Prostate gland (tissue), 2 donors: ENCODE measurements at regions not wholly inside any gene's neighbourhood (a gene's known extent, or its start where the extent isn't known, plus 50 kb on each side); places are given as distances from the start of the nearest gene placed in this dataset.
A peak's percentile ranks its signal among the peaks of the same experiment; 100 is the strongest.

Source experiments
- DNase-seq: peaks from one replicate; pipeline ENCODE4 v3.0.0-alpha.2; 2019; ENCODE audit warnings: low spot score
- H3K27ac ChIP-seq, 2 donors: fragments of 200-600 bp; sonication (generic); 2 replicates each; pipeline ENCODE4 v1.5.1; 2017 to 2019
- H3K27me3 ChIP-seq: fragments of 200-600 bp; sonication (generic); replicated peaks from 2 replicates; pipeline ENCODE4 v1.5.1; 2019; ENCODE audit not compliant: insufficient read depth
- H3K36me3 ChIP-seq, 2 donors: fragments of 200-600 bp; sonication (generic); 1 replicate in 1 of 2; 2 replicates in 1 of 2; pipeline versions ENCODE4 v1.5.1 to v1.8.1; 2017 to 2019
- H3K4me1 ChIP-seq: fragments of 200-600 bp; sonication (generic); replicated peaks from 2 replicates; pipeline ENCODE4 v1.5.1; 2019
- H3K4me3 ChIP-seq, 2 donors: fragments of 200-600 bp; sonication (generic); 2 replicates each; pipeline ENCODE4 v1.5.1; 2017 to 2019
- H3K9me3 ChIP-seq: fragments of 200-600 bp; sonication (generic); 2 replicates; pipeline ENCODE4 v1.5.1; 2017
- POLR2A ChIP-seq: fragments of 450-650 bp; IDR thresholded peaks from one replicate; pipeline ENCODE4 v1.6.1; 2016; ENCODE audit warnings: antibody characterized with exemption, mild to moderate bottlenecking
- POLR2AphosphoS5 ChIP-seq: sonication (generic); formaldehyde crosslinking; IDR thresholded peaks from one replicate; pipeline ENCODE4 v1.6.1; 2017; ENCODE audit warnings: antibody characterized with exemption
- WGBS: methylation state at CpG from one replicate; pipeline ENCODE4 v1.1.5; 2018; 5-methylcytosine and 5-hydroxymethylcytosine counted together
- intact Hi-C: fragments of 100-400 bp; cut with DNase I; formaldehyde crosslinking; loops from one replicate; pipeline ENCODE4 v1.14.2; 2022
- TF ChIP-seq, protein P1 (sequence below), 4 experiments: fragments of 200-600 bp in 2 of 4; fragments of 450-650 bp in 2 of 4; sonication (generic) in 2 of 4; IDR thresholded peaks; 1 replicate in 3 of 4; 2 replicates in 1 of 4; pipeline ENCODE4 v1.5.1; 2016 to 2019; ENCODE audit warnings: antibody characterized with exemption in 4 of 4, mild to moderate bottlenecking in 2 of 4, moderate library complexity in 2 of 4

DNA sequence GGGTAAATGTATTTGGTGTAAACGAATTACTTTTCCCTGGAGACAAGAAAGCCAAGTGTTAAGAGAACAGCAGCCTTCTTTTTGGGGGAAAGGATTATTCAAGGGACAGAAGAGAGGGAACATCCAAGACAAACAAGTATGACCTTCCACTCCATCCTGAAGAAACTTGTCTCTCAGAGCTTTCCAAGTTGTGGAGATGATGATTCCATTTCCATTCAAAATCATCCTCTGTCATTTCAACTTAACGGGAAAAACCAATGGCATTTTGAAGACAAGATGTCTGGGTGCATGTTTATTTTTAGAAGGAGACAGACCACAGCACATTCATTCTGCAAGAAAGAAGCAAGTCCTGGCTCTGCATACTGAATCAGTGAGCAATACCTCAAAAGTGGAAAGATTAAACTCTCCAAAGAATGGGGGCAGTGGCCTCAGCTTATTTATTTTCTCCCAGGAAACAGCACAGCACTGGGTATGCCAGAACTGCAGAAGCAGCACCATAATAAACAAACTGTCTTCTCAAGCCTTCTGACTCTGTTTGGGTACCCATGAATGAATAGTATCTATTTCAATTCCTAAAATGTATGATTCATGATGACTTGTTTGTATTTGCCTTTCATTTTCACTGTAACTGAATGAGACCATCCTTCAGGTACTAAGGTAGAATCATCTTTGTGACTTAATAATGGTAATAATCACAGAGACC lies 541.0 kb downstream of the RFC3 start:
- WGBS, result 58% methylated on average over 2 of the region's 2 CpGs
- Histone ChIP-seq H3K4me1 (no peaks in the 10 kb centered on the region), H3K4me3 (no peak overlapping the region), H3K27me3 (no peaks in the 10 kb centered on the region), H3K36me3 (no peaks in the 10 kb centered on the region), H3K9me3 (no peaks in the 10 kb centered on the region), H3K27ac (no peak overlapping the region)
- no peak for DNase-seq
- TF ChIP-seq POLR2A (no peak), POLR2AphosphoS5 (no peak)
- TF ChIP-seq, protein P1, sequence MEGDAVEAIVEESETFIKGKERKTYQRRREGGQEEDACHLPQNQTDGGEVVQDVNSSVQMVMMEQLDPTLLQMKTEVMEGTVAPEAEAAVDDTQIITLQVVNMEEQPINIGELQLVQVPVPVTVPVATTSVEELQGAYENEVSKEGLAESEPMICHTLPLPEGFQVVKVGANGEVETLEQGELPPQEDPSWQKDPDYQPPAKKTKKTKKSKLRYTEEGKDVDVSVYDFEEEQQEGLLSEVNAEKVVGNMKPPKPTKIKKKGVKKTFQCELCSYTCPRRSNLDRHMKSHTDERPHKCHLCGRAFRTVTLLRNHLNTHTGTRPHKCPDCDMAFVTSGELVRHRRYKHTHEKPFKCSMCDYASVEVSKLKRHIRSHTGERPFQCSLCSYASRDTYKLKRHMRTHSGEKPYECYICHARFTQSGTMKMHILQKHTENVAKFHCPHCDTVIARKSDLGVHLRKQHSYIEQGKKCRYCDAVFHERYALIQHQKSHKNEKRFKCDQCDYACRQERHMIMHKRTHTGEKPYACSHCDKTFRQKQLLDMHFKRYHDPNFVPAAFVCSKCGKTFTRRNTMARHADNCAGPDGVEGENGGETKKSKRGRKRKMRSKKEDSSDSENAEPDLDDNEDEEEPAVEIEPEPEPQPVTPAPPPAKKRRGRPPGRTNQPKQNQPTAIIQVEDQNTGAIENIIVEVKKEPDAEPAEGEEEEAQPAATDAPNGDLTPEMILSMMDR (IDR thresholded peaks at IDR 0.05), result no peak
- intact Hi-C loops, result no loop called here

DNA sequence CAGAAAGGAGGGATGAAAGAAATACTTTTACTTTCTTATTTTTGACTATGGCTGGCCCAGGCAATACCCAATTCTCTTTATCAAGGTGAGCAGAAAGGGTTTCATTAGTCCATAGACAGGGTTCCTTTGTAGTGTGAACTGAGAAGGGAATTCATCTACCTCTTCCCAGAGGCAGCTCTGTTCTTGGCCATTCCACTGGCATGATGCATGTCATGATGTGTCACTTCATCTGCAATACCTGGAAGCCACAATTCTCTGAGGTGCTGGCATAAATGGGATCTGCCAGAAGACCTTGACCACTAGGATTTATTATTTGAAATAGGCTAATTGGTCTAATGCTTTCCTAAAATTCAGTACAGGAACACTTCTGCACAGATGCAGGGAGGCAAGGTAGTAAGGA lies 542.8 kb downstream of the RFC3 start:
- Histone ChIP-seq H3K9me3 (no peaks in the 10 kb centered on the region), H3K36me3 (no peaks in the 10 kb centered on the region), H3K27ac (no peak overlapping the region), H3K27me3 (no peaks in the 10 kb centered on the region), H3K4me3 (no peak overlapping the region), H3K4me1 (no peaks in the 10 kb centered on the region)
- TF ChIP-seq POLR2AphosphoS5, result no peak
- TF ChIP-seq, protein P1 (IDR thresholded peaks at IDR 0.05), result no peak
- TF ChIP-seq POLR2A, result no peak
- intact Hi-C loops, result no loop called here
- no peak for DNase-seq

GRCh38 chr13:34361560-34361959 lies 543.6 kb downstream of the RFC3 start:
- intact Hi-C loops, result no loop called here
- Histone ChIP-seq H3K4me1 (no peaks in the 10 kb centered on the region), H3K4me3 (no peak overlapping the region), H3K9me3 (no peaks in the 10 kb centered on the region), H3K36me3 (no peaks in the 10 kb centered on the region), H3K27ac (no peak overlapping the region), H3K27me3 (no peaks in the 10 kb centered on the region)
- TF ChIP-seq, protein P1 (IDR thresholded peaks at IDR 0.05), result no peak
- TF ChIP-seq POLR2A, result no peak
- TF ChIP-seq POLR2AphosphoS5, result peak; percentile 42
- WGBS, result 14% methylated on average over 4 of the region's 4 CpGs
- DNase-seq, result no peak

GRCh38 chr13:34363266-34363665 lies 545.3 kb downstream of the RFC3 start:
- no peaks in the 10 kb centered on the region for H3K9me3 ChIP-seq
- intact Hi-C loops, result no loop called here
- H3K4me3 ChIP-seq, result no peak overlapping the region
- H3K4me1 ChIP-seq, result no peaks in the 10 kb centered on the region
- no peak for DNase-seq
- H3K27me3 ChIP-seq, result no peaks in the 10 kb centered on the region
- H3K27ac ChIP-seq, result no peak overlapping the region
- TF ChIP-seq POLR2AphosphoS5, result no peak
- TF ChIP-seq POLR2A, result no peak
- TF ChIP-seq, protein P1 (IDR thresholded peaks at IDR 0.05), result no peak
- H3K36me3 ChIP-seq, result no peaks in the 10 kb centered on the region
- 79% methylated on average over 4 of the region's 4 CpGs for WGBS

- no peak overlapping the region for H3K4me3 ChIP-seq
- no peak for DNase-seq
- intact Hi-C loops, result no loop called here
- WGBS, result 85% methylated on average over 1 of the region's 1 CpG
- H3K27ac ChIP-seq, result no peak overlapping the region
- TF ChIP-seq POLR2AphosphoS5, result no peak
- TF ChIP-seq, protein P1 (IDR thresholded peaks at IDR 0.05), result no peak
- no peaks in the 10 kb centered on the region for H3K27me3 ChIP-seq
- no peaks in the 10 kb centered on the region for H3K36me3 ChIP-seq
- H3K4me1 ChIP-seq, result no peaks in the 10 kb centered on the region
- H3K9me3 ChIP-seq, result no peaks in the 10 kb centered on the region
These were observed 546.7 kb downstream of the RFC3 start for GRCh38 chr13:34364633-34365032.
